ENCODE measurements at regions not wholly inside any gene's neighbourhood (a gene's known extent, or its start where the extent isn't known, plus 50 kb on each side); places are given as distances from the start of the nearest gene placed in this dataset.

DNA sequence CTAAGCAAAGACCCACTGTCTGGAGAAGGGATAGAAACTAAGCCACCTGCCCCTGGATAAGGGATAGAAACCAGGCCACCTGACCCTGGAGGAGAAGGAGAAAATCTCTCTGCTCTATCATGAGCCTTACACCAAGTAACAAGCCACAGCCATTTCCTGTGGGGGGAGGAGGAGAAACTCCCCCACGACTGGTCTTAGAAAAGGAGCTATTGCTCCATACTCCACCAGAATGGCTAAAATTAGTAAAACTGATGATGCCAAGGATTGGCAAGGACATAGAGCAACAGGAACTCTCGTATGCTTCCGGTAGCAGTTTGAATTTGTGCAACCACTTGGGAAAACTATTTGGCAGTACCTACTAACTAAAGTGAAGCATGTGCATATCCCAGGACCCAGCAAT lies 70.8 kb downstream of the ACTL7B start:
- TF ChIP-seq EZH2phosphoT487 (IDR thresholded peaks at IDR 0.05; ENCODE audit: borderline replicate concordance, low read length): no peak
- Histone ChIP-seq H3K27ac (ENCODE audit: low read length) (no peak overlapping the region), H3K4me1 (ENCODE audit: insufficient read depth, low read length) (peaks cover 10% of the 10 kb centered on the region; the same call in 1 of the 2 replicates), H3K9me2 (replicated peaks; ENCODE audit: low read length) (no peaks in the 10 kb centered on the region), H4K20me1 (ENCODE audit: low read length) (no peaks in the 10 kb centered on the region), H3F3A (ENCODE audit: low read length, unreplicated experiment) (no peaks in the 10 kb centered on the region), H2AFZ (ENCODE audit: low read length) (no peak overlapping the region), H3K27me3 (ENCODE audit: low read length) (no peaks in the 10 kb centered on the region), H3K9me3 (ENCODE audit: low read length) (no peaks in the 10 kb centered on the region), H3K79me2 (ENCODE audit: low read length) (no peaks in the 10 kb centered on the region), H3K4me2 (ENCODE audit: low read length) (no peak overlapping the region), H3K36me3 (ENCODE audit: low read depth, low read length) (no peaks in the 10 kb centered on the region), H3K4me3 (ENCODE audit: low read length) (no peak overlapping the region), H3K9ac (ENCODE audit: low read length) (no peak overlapping the region)
- no peak for DNase-seq
- intact Hi-C loops (cut with micrococcal nuclease): no loop called here
- POLR2A ChIA-PET (ENCODE audit: unreplicated experiment): no interaction called here
- CTCF ChIA-PET: no interaction called here
- BruUV-seq (replicated peaks): no TSS peak
- no peak for ATAC-seq

DNA sequence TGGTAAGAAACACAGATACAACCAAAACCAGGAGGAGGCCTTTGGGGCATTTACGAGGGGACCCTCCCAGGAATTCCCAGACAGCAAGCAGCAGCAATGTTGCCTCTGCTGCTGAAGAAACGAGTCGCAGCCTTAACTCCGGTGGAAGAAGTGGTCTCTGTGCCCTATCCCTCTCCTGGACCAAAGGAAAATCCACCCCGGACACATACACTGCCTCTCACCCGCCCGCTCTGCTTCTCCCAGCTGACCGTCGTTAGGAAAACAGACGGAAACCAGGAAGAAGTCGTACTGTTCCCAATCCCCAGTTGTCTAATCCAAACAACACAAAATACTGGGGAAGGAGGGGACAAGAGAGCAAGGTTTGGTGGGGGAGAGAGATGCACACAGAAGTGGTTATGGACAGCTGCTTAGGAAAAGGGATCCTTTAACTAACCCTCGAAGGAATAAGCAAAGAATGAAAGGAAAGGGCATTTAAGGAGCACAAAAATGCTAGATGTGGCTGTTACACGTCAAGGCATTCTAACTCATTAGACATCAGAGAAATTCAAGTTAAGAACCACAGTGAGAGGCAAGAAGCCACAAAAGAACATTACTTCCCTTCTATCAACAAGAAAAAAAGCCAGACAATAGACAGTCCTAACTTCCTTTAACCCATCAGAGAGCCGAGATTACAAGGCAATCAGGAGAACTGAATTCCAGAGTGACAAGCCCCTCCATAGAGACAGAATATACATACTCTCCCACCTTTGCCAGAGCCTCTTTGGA lies 71.9 kb downstream of the ACTL7B start:
- Histone ChIP-seq H3K4me1 (ENCODE audit: insufficient read depth, low read length) (peaks cover 10% of the 10 kb centered on the region; the same call in 1 of the 2 replicates), H3K27me3 (ENCODE audit: low read length) (no peaks in the 10 kb centered on the region), H3K4me2 (ENCODE audit: low read length) (no peak overlapping the region), H3K4me3 (ENCODE audit: low read length) (no peak overlapping the region), H3K9me2 (replicated peaks; ENCODE audit: low read length) (no peaks in the 10 kb centered on the region), H3K79me2 (ENCODE audit: low read length) (no peaks in the 10 kb centered on the region), H3K9me3 (ENCODE audit: low read length) (no peaks in the 10 kb centered on the region), H3K27ac (ENCODE audit: low read length) (no peak overlapping the region), H2AFZ (ENCODE audit: low read length) (no peak overlapping the region), H3K9ac (ENCODE audit: low read length) (no peak overlapping the region), H3F3A (ENCODE audit: low read length, unreplicated experiment) (no peaks in the 10 kb centered on the region), H3K36me3 (ENCODE audit: low read depth, low read length) (no peaks in the 10 kb centered on the region), H4K20me1 (ENCODE audit: low read length) (no peaks in the 10 kb centered on the region)
- ATAC-seq: no peak
- CTCF ChIA-PET: no interaction called here
- TF ChIP-seq EZH2phosphoT487 (IDR thresholded peaks at IDR 0.05; ENCODE audit: borderline replicate concordance, low read length) (no peak), EZH2 (IDR thresholded peaks at IDR 0.05; ENCODE audit: low read length, unreplicated experiment) (no peak)
- TF ChIP-seq, protein P1, sequence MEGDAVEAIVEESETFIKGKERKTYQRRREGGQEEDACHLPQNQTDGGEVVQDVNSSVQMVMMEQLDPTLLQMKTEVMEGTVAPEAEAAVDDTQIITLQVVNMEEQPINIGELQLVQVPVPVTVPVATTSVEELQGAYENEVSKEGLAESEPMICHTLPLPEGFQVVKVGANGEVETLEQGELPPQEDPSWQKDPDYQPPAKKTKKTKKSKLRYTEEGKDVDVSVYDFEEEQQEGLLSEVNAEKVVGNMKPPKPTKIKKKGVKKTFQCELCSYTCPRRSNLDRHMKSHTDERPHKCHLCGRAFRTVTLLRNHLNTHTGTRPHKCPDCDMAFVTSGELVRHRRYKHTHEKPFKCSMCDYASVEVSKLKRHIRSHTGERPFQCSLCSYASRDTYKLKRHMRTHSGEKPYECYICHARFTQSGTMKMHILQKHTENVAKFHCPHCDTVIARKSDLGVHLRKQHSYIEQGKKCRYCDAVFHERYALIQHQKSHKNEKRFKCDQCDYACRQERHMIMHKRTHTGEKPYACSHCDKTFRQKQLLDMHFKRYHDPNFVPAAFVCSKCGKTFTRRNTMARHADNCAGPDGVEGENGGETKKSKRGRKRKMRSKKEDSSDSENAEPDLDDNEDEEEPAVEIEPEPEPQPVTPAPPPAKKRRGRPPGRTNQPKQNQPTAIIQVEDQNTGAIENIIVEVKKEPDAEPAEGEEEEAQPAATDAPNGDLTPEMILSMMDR (conservative IDR thresholded peaks at IDR 0.05; ENCODE audit: low read depth, low read length): no peak
- no peak for DNase-seq
- POLR2A ChIA-PET (ENCODE audit: unreplicated experiment): no interaction called here
- BruUV-seq (replicated peaks): no TSS peak
- intact Hi-C loops (cut with micrococcal nuclease): no loop called here

DNA sequence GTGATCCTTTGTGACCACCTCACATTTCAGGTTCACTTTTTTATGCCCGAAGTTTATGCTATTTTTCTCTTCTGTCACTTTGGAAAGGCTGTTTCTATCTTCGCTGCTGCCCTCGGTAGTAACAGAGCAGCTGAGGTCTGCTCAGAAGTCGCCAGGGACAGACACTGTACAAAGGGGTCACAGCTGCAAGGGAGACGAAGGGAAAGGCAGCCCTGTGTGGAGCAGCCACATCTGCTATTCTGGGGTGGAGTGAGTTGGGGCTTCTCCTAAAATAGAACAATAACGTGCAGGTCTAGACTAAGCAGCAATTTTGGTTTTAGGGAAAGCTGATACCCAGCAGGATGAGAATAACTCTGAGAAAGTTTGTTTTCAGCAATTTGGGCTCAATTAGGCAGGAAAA lies 72.5 kb downstream of the ACTL7B start:
- no peak overlapping the region for H3K4me3 ChIP-seq (ENCODE audit: low read length)
- no TSS peak for BruUV-seq (replicated peaks)
- no peaks in the 10 kb centered on the region for H3F3A ChIP-seq (ENCODE audit: low read length, unreplicated experiment)
- H2AFZ ChIP-seq (ENCODE audit: low read length): no peak overlapping the region
- ChIA-PET POLR2A (ENCODE audit: unreplicated experiment) (no interaction called here), CTCF (no interaction called here)
- no peak overlapping the region for H3K9ac ChIP-seq (ENCODE audit: low read length)
- no peaks in the 10 kb centered on the region for H3K9me2 ChIP-seq (replicated peaks; ENCODE audit: low read length)
- no peaks in the 10 kb centered on the region for H3K9me3 ChIP-seq (ENCODE audit: low read length)
- no peaks in the 10 kb centered on the region for H4K20me1 ChIP-seq (ENCODE audit: low read length)
- TF ChIP-seq EZH2 (IDR thresholded peaks at IDR 0.05; ENCODE audit: low read length, unreplicated experiment) (no peak), EZH2phosphoT487 (IDR thresholded peaks at IDR 0.05; ENCODE audit: borderline replicate concordance, low read length) (no peak)
- TF ChIP-seq, protein P1 (conservative IDR thresholded peaks at IDR 0.05; ENCODE audit: low read depth, low read length): no peak
- ATAC-seq (no peak), DNase-seq (no peak)
- no peaks in the 10 kb centered on the region for H3K27me3 ChIP-seq (ENCODE audit: low read length)
- intact Hi-C loops (cut with micrococcal nuclease): no loop called here
- H3K79me2 ChIP-seq (ENCODE audit: low read length): no peaks in the 10 kb centered on the region
- no peak overlapping the region for H3K27ac ChIP-seq (ENCODE audit: low read length)
- peaks cover 10% of the 10 kb centered on the region; the same call in 1 of the 2 replicates for H3K4me1 ChIP-seq (ENCODE audit: insufficient read depth, low read length)
- H3K36me3 ChIP-seq (ENCODE audit: low read depth, low read length): no peaks in the 10 kb centered on the region
- no peak overlapping the region for H3K4me2 ChIP-seq (ENCODE audit: low read length)
